ENCODE measurements at regions not wholly inside any gene's neighbourhood (a gene's known extent, or its start where the extent isn't known, plus 50 kb on each side); places are given as distances from the start of the nearest gene placed in this dataset.

DNA sequence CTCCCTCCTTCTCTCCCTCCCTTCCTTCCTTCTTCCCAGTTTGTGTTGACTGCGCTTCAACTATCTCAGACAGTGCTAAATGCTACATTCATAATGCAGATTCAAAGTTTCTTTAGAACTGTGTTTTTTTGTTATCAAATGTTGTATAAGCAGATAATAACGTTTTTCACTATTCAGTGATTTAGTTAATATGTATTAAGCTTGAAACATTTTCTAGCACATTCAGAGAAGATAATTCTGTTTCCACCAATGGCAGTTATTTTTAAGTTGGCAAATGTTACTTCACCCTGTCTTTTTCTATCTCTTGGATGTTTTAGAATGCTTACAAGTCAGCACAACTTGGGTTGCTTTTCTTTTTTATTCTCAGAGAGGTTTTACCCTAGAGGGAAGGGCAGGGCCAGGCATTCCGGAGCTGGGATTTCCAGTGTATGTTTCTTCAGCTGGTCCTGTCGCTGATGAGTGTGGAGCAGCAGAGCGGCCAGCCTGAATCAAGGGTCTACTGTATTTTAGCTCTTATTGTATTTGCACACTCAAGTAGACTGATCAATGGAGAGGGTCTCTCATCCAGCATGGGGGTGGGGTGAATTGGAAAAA is 162.3 kb upstream of the ARHGAP20 start:
- no peak for TF ChIP-seq BHLHE40 (IDR thresholded peaks at IDR 0.05; ENCODE audit: borderline replicate concordance)
- TF ChIP-seq SP1 (IDR thresholded peaks at IDR 0.05), result no peak
- TF ChIP-seq FOXA1 (IDR thresholded peaks at IDR 0.05), result no peak
- TF ChIP-seq FOXM1 (IDR thresholded peaks at IDR 0.05; ENCODE audit: borderline replicate concordance), result no peak
- no peak for TF ChIP-seq TARDBP (IDR thresholded peaks at IDR 0.05)
- TF ChIP-seq, protein P1, sequence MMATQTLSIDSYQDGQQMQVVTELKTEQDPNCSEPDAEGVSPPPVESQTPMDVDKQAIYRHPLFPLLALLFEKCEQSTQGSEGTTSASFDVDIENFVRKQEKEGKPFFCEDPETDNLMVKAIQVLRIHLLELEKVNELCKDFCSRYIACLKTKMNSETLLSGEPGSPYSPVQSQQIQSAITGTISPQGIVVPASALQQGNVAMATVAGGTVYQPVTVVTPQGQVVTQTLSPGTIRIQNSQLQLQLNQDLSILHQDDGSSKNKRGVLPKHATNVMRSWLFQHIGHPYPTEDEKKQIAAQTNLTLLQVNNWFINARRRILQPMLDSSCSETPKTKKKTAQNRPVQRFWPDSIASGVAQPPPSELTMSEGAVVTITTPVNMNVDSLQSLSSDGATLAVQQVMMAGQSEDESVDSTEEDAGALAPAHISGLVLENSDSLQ (IDR thresholded peaks at IDR 0.05), result no peak
- TF ChIP-seq NFRKB (IDR thresholded peaks at IDR 0.05), result no peak
- TF ChIP-seq HDGF (IDR thresholded peaks at IDR 0.05; ENCODE audit: borderline replicate concordance), result no peak
- TF ChIP-seq ZNF384 (IDR thresholded peaks at IDR 0.05), result no peak
- no peak for TF ChIP-seq FOXK2 (IDR thresholded peaks at IDR 0.05)
- TF ChIP-seq ELF4 (IDR thresholded peaks at IDR 0.05), result no peak
- no peak for TF ChIP-seq L3MBTL2 (conservative IDR thresholded peaks at IDR 0.05)
